Erythroblast (primary cell): ENCODE measurements at regions not wholly inside any gene's neighbourhood (a gene's known extent, or its start where the extent isn't known, plus 50 kb on each side); places are given as distances from the start of the nearest gene placed in this dataset.

Source experiments
- GATA1 ChIP-seq: IDR thresholded peaks from 2 replicates; pipeline ENCODE4 v1.6.1; 2011; ENCODE audit warnings: low read depth, mild to moderate bottlenecking, control low read depth, low read length, moderate library complexity
- POLR2A ChIP-seq: IDR thresholded peaks from 2 replicates; pipeline ENCODE4 v1.6.1; 2011; ENCODE audit warnings: mild to moderate bottlenecking, low read length

- TF ChIP-seq POLR2A (no peak), GATA1 (no peak)
Observed at GRCh38 chr5:175034924-175035323, 310.5 kb downstream of the MSX2 start.
